Activated CD4-positive, alpha-beta T cell treated with anti-CD3 and anti-CD28 coated beads for 24 hours (primary cell): ENCODE measurements at regions not wholly inside any gene's neighbourhood (a gene's known extent, or its start where the extent isn't known, plus 50 kb on each side); places are given as distances from the start of the nearest gene placed in this dataset.
"Not testable (repeated sequence)": the region's sequence is repeated elsewhere in the genome, so short reads cannot be mapped to it uniquely, and the experiment has no call there.

ENCODE experiments used
- DNase-seq, 2 donors: peaks; one replicate each; pipeline ENCODE4 v3.0.0-alpha.2; 2020; ENCODE audit warnings: low read depth in 2 of 2

GRCh38 chr1:166305371-166305770, 138.6 kb upstream of the FAM78B start:
- DNase-seq = no peak

GRCh38 chr1:166307261-166308188, 140.7 kb upstream of the FAM78B start:
- DNase-seq = no peak

GRCh38 chr1:166316306-166316705, 149.5 kb upstream of the FAM78B start:
- DNase-seq = not testable (repeated sequence)

GRCh38 chr1:166322470-166322869, 155.7 kb upstream of the FAM78B start:
- DNase-seq = no peak

GRCh38 chr1:166327886-166328285, 161.1 kb upstream of the FAM78B start:
- no peak for DNase-seq

- DNase-seq = no peak
Observed at GRCh38 chr1:166328956-166329355, 162.2 kb upstream of the FAM78B start.

- no peak for DNase-seq
Observed at GRCh38 chr1:166330096-166330495, 163.3 kb upstream of the FAM78B start.

- DNase-seq = no peak
Observed at GRCh38 chr1:166338105-166338504, 171.3 kb upstream of the FAM78B start.

GRCh38 chr1:166340709-166341108, 173.9 kb upstream of the FAM78B start:
- DNase-seq = no peak

GRCh38 chr1:166343276-166343675, 176.5 kb upstream of the FAM78B start:
- no peak for DNase-seq

GRCh38 chr1:166350490-166350889, 183.7 kb upstream of the FAM78B start:
- DNase-seq = no peak

- DNase-seq = no peak
Observed at GRCh38 chr1:166351676-166352075, 184.9 kb upstream of the FAM78B start.

GRCh38 chr1:166353213-166353612, 186.4 kb upstream of the FAM78B start:
- DNase-seq = no peak

GRCh38 chr1:166354406-166354805, 187.6 kb upstream of the FAM78B start:
- no peak for DNase-seq

- DNase-seq = no peak
Observed at GRCh38 chr1:166365081-166365480, 198.3 kb upstream of the FAM78B start.

- DNase-seq = no peak
Observed at GRCh38 chr1:166368030-166368429, 201.2 kb upstream of the FAM78B start.

- no peak for DNase-seq
Observed at GRCh38 chr1:166377896-166378295, 211.1 kb upstream of the FAM78B start.

- no peak for DNase-seq
Observed at GRCh38 chr1:166378805-166379204, 212.0 kb upstream of the FAM78B start.

GRCh38 chr1:166379447-166379846, 212.6 kb upstream of the FAM78B start:
- DNase-seq = no peak

- DNase-seq = no peak
Observed at GRCh38 chr1:166383137-166383536, 216.3 kb upstream of the FAM78B start.

- DNase-seq = no peak
Observed at GRCh38 chr1:166383635-166384346, 217.0 kb upstream of the FAM78B start.

- DNase-seq = no peak
Observed at GRCh38 chr1:166384948-166385347, 218.1 kb upstream of the FAM78B start.
